ENCODE measurements at regions not wholly inside any gene's neighbourhood (a gene's known extent, or its start where the extent isn't known, plus 50 kb on each side); places are given as distances from the start of the nearest gene placed in this dataset.

DNA sequence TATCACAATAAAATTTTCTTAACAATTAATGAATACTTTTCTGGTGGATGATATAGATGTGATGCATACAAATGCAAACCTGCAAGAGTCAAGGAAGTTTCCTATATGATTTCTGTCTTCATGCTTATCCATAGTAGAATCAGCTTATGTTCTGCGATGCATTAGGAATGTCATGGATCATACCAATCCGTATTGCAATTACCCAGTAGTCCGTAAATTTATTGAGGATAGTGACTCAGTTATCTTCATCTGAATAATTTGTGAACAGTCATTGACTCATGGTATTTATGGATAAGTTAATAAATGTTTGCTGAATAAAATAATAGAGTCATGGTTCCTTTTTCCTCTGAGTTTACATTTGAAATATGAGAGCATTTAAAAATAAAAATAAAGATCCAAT, 483.4 kb downstream of the LRFN5 start:
- intact Hi-C loops (cut with micrococcal nuclease) = no loop called here
- H3K4me3 ChIP-seq (ENCODE audit: insufficient read depth, low read depth, low read length) = no peak overlapping the region
- H4K91ac ChIP-seq (ENCODE audit: insufficient read depth, low read depth, low read length) = no peak overlapping the region
- in situ Hi-C loops (cut with MboI; ENCODE audit: low sequenced_read_pairs) = no loop called here
- no peak overlapping the region for H3K56ac ChIP-seq (ENCODE audit: extremely low read depth, insufficient read depth, low read length)
- no peak overlapping the region for H2BK20ac ChIP-seq (ENCODE audit: low read depth, low read length)
- H4K8ac ChIP-seq (ENCODE audit: low read depth in 2 of 2, low read length in 2 of 2) = no peak overlapping the region
- no peak overlapping the region for H3K18ac ChIP-seq (ENCODE audit: low read depth, low read length)
- no peaks in the 10 kb centered on the region for H3K79me1 ChIP-seq (ENCODE audit: low read depth in 1 of 2, low read length in 2 of 2)
- H2AFZ ChIP-seq (replicated peaks; ENCODE audit: low read length, poor library complexity) = no peak overlapping the region
- no peaks in the 10 kb centered on the region for H3K9me1 ChIP-seq (ENCODE audit: insufficient read depth, low read length)
- CTCF ChIA-PET = no interaction called here
- TF ChIP-seq MAFK (IDR thresholded peaks at IDR 0.05; ENCODE audit: low read depth, low read length) (no peak), RCOR1 (IDR thresholded peaks at IDR 0.05; ENCODE audit: insufficient replicate concordance, low read length) (no peak), FOS (IDR thresholded peaks at IDR 0.05; ENCODE audit: low read depth, low read length) (no peak), CHD1 (IDR thresholded peaks at IDR 0.05; ENCODE audit: low read depth, low read length) (no peak), BHLHE40 (IDR thresholded peaks at IDR 0.05; ENCODE audit: low read depth, low read length) (no peak), SMC3 (IDR thresholded peaks at IDR 0.05; ENCODE audit: low read depth, low read length) (no peak), RAD21 (IDR thresholded peaks at IDR 0.05; ENCODE audit: low read length) (no peak), NFE2L2 (IDR thresholded peaks at IDR 0.05; ENCODE audit: low read depth, low read length) (no peak), MXI1 (IDR thresholded peaks at IDR 0.05; ENCODE audit: borderline replicate concordance, low read depth, low read length) (no peak), MAZ (IDR thresholded peaks at IDR 0.05; ENCODE audit: borderline replicate concordance, low read depth, low read length) (no peak), POLR2A (IDR thresholded peaks at IDR 0.05; ENCODE audit: low read depth, low read length) (no peak), CEBPB (IDR thresholded peaks at IDR 0.05; ENCODE audit: low read depth, low read length) (no peak), RFX5 (IDR thresholded peaks at IDR 0.05; ENCODE audit: low read depth, low read length) (no peak)
- TF ChIP-seq, protein P1, sequence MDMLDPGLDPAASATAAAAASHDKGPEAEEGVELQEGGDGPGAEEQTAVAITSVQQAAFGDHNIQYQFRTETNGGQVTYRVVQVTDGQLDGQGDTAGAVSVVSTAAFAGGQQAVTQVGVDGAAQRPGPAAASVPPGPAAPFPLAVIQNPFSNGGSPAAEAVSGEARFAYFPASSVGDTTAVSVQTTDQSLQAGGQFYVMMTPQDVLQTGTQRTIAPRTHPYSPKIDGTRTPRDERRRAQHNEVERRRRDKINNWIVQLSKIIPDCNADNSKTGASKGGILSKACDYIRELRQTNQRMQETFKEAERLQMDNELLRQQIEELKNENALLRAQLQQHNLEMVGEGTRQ (IDR thresholded peaks at IDR 0.05; ENCODE audit: low read depth, low read length) = no peak
- TF ChIP-seq, protein P2, sequence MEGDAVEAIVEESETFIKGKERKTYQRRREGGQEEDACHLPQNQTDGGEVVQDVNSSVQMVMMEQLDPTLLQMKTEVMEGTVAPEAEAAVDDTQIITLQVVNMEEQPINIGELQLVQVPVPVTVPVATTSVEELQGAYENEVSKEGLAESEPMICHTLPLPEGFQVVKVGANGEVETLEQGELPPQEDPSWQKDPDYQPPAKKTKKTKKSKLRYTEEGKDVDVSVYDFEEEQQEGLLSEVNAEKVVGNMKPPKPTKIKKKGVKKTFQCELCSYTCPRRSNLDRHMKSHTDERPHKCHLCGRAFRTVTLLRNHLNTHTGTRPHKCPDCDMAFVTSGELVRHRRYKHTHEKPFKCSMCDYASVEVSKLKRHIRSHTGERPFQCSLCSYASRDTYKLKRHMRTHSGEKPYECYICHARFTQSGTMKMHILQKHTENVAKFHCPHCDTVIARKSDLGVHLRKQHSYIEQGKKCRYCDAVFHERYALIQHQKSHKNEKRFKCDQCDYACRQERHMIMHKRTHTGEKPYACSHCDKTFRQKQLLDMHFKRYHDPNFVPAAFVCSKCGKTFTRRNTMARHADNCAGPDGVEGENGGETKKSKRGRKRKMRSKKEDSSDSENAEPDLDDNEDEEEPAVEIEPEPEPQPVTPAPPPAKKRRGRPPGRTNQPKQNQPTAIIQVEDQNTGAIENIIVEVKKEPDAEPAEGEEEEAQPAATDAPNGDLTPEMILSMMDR (conservative IDR thresholded peaks at IDR 0.05; ENCODE audit: low read depth, low read length) = no peak
- TF ChIP-seq, protein P3, sequence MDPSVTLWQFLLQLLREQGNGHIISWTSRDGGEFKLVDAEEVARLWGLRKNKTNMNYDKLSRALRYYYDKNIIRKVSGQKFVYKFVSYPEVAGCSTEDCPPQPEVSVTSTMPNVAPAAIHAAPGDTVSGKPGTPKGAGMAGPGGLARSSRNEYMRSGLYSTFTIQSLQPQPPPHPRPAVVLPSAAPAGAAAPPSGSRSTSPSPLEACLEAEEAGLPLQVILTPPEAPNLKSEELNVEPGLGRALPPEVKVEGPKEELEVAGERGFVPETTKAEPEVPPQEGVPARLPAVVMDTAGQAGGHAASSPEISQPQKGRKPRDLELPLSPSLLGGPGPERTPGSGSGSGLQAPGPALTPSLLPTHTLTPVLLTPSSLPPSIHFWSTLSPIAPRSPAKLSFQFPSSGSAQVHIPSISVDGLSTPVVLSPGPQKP (IDR thresholded peaks at IDR 0.05; ENCODE audit: borderline replicate concordance, low read depth, low read length) = no peak
- H2AK9ac ChIP-seq (replicated peaks; ENCODE audit: low read depth, low read length, poor library complexity) = no peak overlapping the region
- no peaks in the 10 kb centered on the region for H4K20me1 ChIP-seq (ENCODE audit: insufficient read depth, low read length)
- ATAC-seq (ENCODE audit: low read depth) = no peak
- H3K4me2 ChIP-seq (ENCODE audit: low read depth, low read length) = no peak overlapping the region
- H3K4ac ChIP-seq (ENCODE audit: low read depth, low read length) = no peak overlapping the region
- H2AK5ac ChIP-seq (ENCODE audit: low read depth, low read length) = no peak overlapping the region
- H3K14ac ChIP-seq (replicated peaks; ENCODE audit: low read depth, low read length) = no peak overlapping the region
- H3K9me3 ChIP-seq (ENCODE audit: control insufficient read depth, insufficient read depth, low read length) = no peaks in the 10 kb centered on the region
- H2BK15ac ChIP-seq (ENCODE audit: low read depth, low read length) = no peak overlapping the region
- WGBS, 2 experiments (ENCODE audit: extremely low coverage in 2 of 2, insufficient read length in 1 of 2) = no CpG with 5 or more reads among the region's 3 CpGs
- no peak overlapping the region for H3K27ac ChIP-seq (ENCODE audit: insufficient read depth, low read length)
- POLR2A ChIA-PET (ENCODE audit: unreplicated experiment) = no interaction called here
- no peak for DNase-seq
- H3K9ac ChIP-seq (ENCODE audit: low read depth, low read length) = no peak overlapping the region
- no peaks in the 10 kb centered on the region for H3K27me3 ChIP-seq (ENCODE audit: control insufficient read depth, insufficient read depth, low read length)
- H2BK120ac ChIP-seq (ENCODE audit: low read depth, low read length) = no peak overlapping the region
- H3K36me3 ChIP-seq (ENCODE audit: control insufficient read depth, insufficient read depth, low read length) = no peaks in the 10 kb centered on the region
- H3K23ac ChIP-seq (ENCODE audit: low read depth, low read length) = no peak overlapping the region
- no TSS peak for BruUV-seq (replicated peaks)
- H3K4me1 ChIP-seq (ENCODE audit: control insufficient read depth, insufficient read depth, low read length) = no peaks in the 10 kb centered on the region
- H2BK5ac ChIP-seq (ENCODE audit: low read depth, low read length, poor library complexity, severe bottlenecking) = no peak overlapping the region
- dilution Hi-C loops (cut with HindIII; ENCODE audit: low sequenced_read_pairs, unreplicated experiment) = no loop called here
- H4K5ac ChIP-seq (ENCODE audit: low read depth, low read length) = no peak overlapping the region
